Upper lobe of left lung (tissue), 6 donors: ENCODE measurements at regions not wholly inside any gene's neighbourhood (a gene's known extent, or its start where the extent isn't known, plus 50 kb on each side); places are given as distances from the start of the nearest gene placed in this dataset.
A peak's percentile ranks its signal among the peaks of the same experiment; 100 is the strongest.

Experiments
- ATAC-seq, 2 donors: fragments of 200-7000 bp; cut with Tn5 transposase; one replicate each; pipeline ENCODE4 v1.9.1; 2022; ENCODE audit warnings: mild to moderate bottlenecking in 2 of 2, moderate library complexity in 2 of 2; ENCODE audit not compliant: low FRiP score in 2 of 2
- DNase-seq, 2 donors: peaks; one replicate each; pipeline ENCODE4 v3.0.0-alpha.2; 2019 to 2020
- H3K27ac ChIP-seq, 4 donors: fragments of 200-600 bp; sonication (generic); one replicate each; pipeline ENCODE4 v1.5.1; 2016 to 2019
- H3K27me3 ChIP-seq, 4 donors: fragments of 200-600 bp; sonication (generic); one replicate each; pipeline ENCODE4 v1.5.1; 2017 to 2019
- H3K36me3 ChIP-seq, 4 donors: fragments of 200-600 bp; sonication (generic); one replicate each; pipeline ENCODE4 v1.5.1; 2016 to 2019
- H3K4me1 ChIP-seq, 4 donors: fragments of 200-600 bp; sonication (generic); one replicate each; pipeline ENCODE4 v1.5.1; 2018 to 2019
- H3K4me3 ChIP-seq, 4 donors: fragments of 200-600 bp; sonication (generic); one replicate each; pipeline ENCODE4 v1.5.1; 2017 to 2019; ENCODE audit warnings: mild to moderate bottlenecking in 2 of 4, moderate library complexity in 1 of 4
- H3K9me3 ChIP-seq, 4 donors: fragments of 200-600 bp; sonication (generic); one replicate each; pipeline ENCODE4 v1.5.1; 2018 to 2019
- EP300 ChIP-seq, 4 donors: sonication (generic); formaldehyde crosslinking; IDR thresholded peaks; one replicate each; pipeline ENCODE4 v1.5.1; 2017; ENCODE audit warnings: antibody characterized with exemption in 4 of 4, control low read depth in 2 of 4
- POLR2A ChIP-seq, 4 donors: fragments of 450-650 bp; IDR thresholded peaks; one replicate each; pipeline ENCODE4 v1.5.1; 2016 to 2017; ENCODE audit warnings: antibody characterized with exemption in 4 of 4, mild to moderate bottlenecking in 2 of 4
- POLR2AphosphoS5 ChIP-seq, 2 donors: sonication (generic); formaldehyde crosslinking; IDR thresholded peaks; one replicate each; pipeline ENCODE4 v1.5.1; 2017; ENCODE audit warnings: antibody characterized with exemption in 2 of 2
- WGBS, 2 donors: methylation state at CpG; one replicate each; pipeline ENCODE4 v1.1.5; 2017 to 2018; 5-methylcytosine and 5-hydroxymethylcytosine counted together
- small RNA-seq, 4 donors: library from RNA; depleted of rRNA; stranded (forward); fragments of <200 nt; gene quantifications; one replicate each; pipeline ENCODE3, GENCODE V24; 2016
- TF ChIP-seq, protein P1 (sequence below), 6 experiments: fragments of 450-650 bp in 4 of 6; fragments of 200-600 bp in 2 of 6; sonication (generic) in 2 of 6; IDR thresholded peaks; one replicate each; pipeline ENCODE4 v1.5.1; 2016 to 2019; ENCODE audit warnings: antibody characterized with exemption in 6 of 6
- donor health status: DM: no; HTN: no; CAD: no; lungs with moderate emphysema.
- donor health status: DM: no; HTN: yes; CAD: no; lungs with severe emphysema.

GRCh38 chr15:98596131-98596530 is 52.2 kb upstream of the IGF1R start:
- no peaks in the 10 kb centered on the region for H3K27me3 ChIP-seq
- WGBS, 2 donors, result 81 to 89% methylated on average over 4 of the region's 4 CpGs
- no peak for ATAC-seq
- no peak overlapping the region for H3K4me3 ChIP-seq
- H3K27ac ChIP-seq, result no peak overlapping the region
- H3K9me3 ChIP-seq, result no peaks in the 10 kb centered on the region
- H3K4me1 ChIP-seq, result peaks cover 2 to 11% (median 6%) of the 10 kb centered on the region in 4 donors
- DNase-seq, result no peak
- TF ChIP-seq POLR2AphosphoS5 (IDR thresholded peaks at IDR 0.05) (no peak), EP300 (IDR thresholded peaks at IDR 0.05) (no peak), POLR2A (IDR thresholded peaks at IDR 0.05) (no peak)
- TF ChIP-seq, protein P1, sequence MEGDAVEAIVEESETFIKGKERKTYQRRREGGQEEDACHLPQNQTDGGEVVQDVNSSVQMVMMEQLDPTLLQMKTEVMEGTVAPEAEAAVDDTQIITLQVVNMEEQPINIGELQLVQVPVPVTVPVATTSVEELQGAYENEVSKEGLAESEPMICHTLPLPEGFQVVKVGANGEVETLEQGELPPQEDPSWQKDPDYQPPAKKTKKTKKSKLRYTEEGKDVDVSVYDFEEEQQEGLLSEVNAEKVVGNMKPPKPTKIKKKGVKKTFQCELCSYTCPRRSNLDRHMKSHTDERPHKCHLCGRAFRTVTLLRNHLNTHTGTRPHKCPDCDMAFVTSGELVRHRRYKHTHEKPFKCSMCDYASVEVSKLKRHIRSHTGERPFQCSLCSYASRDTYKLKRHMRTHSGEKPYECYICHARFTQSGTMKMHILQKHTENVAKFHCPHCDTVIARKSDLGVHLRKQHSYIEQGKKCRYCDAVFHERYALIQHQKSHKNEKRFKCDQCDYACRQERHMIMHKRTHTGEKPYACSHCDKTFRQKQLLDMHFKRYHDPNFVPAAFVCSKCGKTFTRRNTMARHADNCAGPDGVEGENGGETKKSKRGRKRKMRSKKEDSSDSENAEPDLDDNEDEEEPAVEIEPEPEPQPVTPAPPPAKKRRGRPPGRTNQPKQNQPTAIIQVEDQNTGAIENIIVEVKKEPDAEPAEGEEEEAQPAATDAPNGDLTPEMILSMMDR (IDR thresholded peaks at IDR 0.05), result no peak
- no peaks in the 10 kb centered on the region for H3K36me3 ChIP-seq

DNA sequence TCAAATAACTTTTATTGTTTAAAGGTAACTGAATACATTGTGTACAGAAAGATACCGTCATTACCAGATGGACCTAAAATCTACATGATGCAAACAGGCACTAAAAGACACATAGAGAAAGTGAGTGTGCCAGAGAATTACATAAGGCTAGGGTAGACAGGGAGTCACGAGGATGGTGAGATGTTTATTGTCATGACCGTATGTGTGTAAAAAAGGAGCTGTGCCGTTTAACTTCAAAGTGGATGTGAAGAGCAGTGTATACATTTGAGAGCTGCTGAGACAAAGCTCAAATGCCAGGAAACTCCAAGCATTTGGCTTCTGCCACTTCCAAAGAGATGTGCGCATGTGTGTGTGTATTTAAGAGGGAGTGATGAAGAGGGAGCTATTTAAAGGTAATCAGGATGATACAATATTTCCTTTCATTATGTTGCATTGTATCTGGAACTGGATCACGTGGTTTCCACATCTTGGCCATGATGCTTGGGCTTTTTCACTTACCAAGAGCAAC is 51.4 kb upstream of the IGF1R start:
- ATAC-seq, result no peak
- Histone ChIP-seq H3K9me3 (no peaks in the 10 kb centered on the region), H3K4me1 (peaks cover 2 to 11% (median 6%) of the 10 kb centered on the region in 4 donors), H3K27me3 (no peaks in the 10 kb centered on the region), H3K27ac (no peak overlapping the region), H3K4me3 (no peak overlapping the region), H3K36me3 (no peaks in the 10 kb centered on the region)
- no peak for DNase-seq
- WGBS, 2 donors, result 30 to 35% methylated on average over 6 of the region's 6 CpGs
- TF ChIP-seq, protein P1 (IDR thresholded peaks at IDR 0.05), result no peak
- TF ChIP-seq POLR2AphosphoS5 (IDR thresholded peaks at IDR 0.05), result peak in 1 of 2 donors; percentile 7
- TF ChIP-seq POLR2A (IDR thresholded peaks at IDR 0.05), result no peak
- TF ChIP-seq EP300 (IDR thresholded peaks at IDR 0.05), result no peak

DNA sequence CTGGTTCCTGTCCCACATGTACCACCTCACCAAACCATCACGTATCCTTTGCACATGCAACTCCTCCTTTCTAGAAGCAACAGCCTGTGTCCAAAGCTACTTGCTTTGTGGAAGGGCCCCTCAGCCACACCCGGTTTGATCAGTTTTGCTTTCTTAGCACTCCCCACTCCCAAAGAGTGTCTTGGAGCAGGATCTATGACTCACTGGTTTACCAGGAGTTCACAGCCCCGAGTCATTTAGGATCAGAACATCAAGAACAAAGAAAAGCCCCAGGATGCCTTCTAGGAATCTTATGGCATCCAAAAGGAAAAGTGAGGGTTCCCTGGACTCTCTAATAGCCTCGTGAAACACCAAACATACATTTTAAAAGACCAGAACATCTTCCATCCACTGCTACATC is 50.7 kb upstream of the IGF1R start:
- ATAC-seq (no peak), DNase-seq (no peak)
- Histone ChIP-seq H3K4me3 (no peak overlapping the region), H3K4me1 (peaks cover 2 to 11% (median 6%) of the 10 kb centered on the region in 4 donors), H3K9me3 (no peaks in the 10 kb centered on the region), H3K36me3 (no peaks in the 10 kb centered on the region), H3K27me3 (no peaks in the 10 kb centered on the region), H3K27ac (no peak overlapping the region)
- 49 to 50% methylated on average over 4 of the region's 4 CpGs for WGBS, 2 donors
- TF ChIP-seq, protein P1 (IDR thresholded peaks at IDR 0.05), result no peak
- TF ChIP-seq POLR2AphosphoS5 (IDR thresholded peaks at IDR 0.05) (no peak), EP300 (IDR thresholded peaks at IDR 0.05) (no peak), POLR2A (IDR thresholded peaks at IDR 0.05) (no peak)

Small RNAs in the stretch of these regions (small RNA-seq; reads per million reads assigned to genes)
- gene AC022523.2, result 0 reads per million in 4 donors
- gene RF00026, result 0 reads per million in 4 donors
- gene RNU6-1186P, result 0 reads per million in 4 donors
